H1 (cell line): ENCODE measurements at regions not wholly inside any gene's neighbourhood (a gene's known extent, or its start where the extent isn't known, plus 50 kb on each side); places are given as distances from the start of the nearest gene placed in this dataset.

Experiments used
- BCL11A ChIP-seq, 2 experiments: IDR thresholded peaks; one replicate each; pipeline ENCODE4 v1.6.1; 2011; ENCODE audit warnings: low read depth in 2 of 2, low read length in 2 of 2, mild to moderate bottlenecking in 2 of 2
- BRCA1 ChIP-seq: IDR thresholded peaks from 2 replicates; pipeline ENCODE4 v1.6.1; 2012; ENCODE audit warnings: low read depth, low read length, improper control_type of control experiment
- CHD7 ChIP-seq: fragments of 300-600 bp; sonication (generic); IDR thresholded peaks from 2 replicates; pipeline ENCODE4 v1.7.1; 2012; ENCODE audit warnings: low read length, moderate library complexity, mild to moderate bottlenecking, inconsistent platforms; ENCODE audit not compliant: insufficient replicate concordance
- MAFK ChIP-seq: IDR thresholded peaks from 2 replicates; pipeline ENCODE4 v1.6.1; 2012; ENCODE audit warnings: low read depth, mild to moderate bottlenecking, improper control_type of control experiment, low read length
- SP2 ChIP-seq: IDR thresholded peaks from 2 replicates; pipeline ENCODE4 v1.6.1; 2012; ENCODE audit warnings: mild to moderate bottlenecking, low read length, inconsistent platforms
- TF ChIP-seq, protein P1 (sequence below), 3 experiments: IDR thresholded peaks; 1 replicate in 2 of 3; 2 replicates in 1 of 3; pipeline versions ENCODE4 v1.5.1 to v1.6.1; 2011; ENCODE audit warnings: low read length in 3 of 3, mild to moderate bottlenecking in 3 of 3, inconsistent platforms in 2 of 3, low read depth in 1 of 3, moderate library complexity in 1 of 3; ENCODE audit not compliant: insufficient read depth in 1 of 3; ENCODE audit errors: control extremely low read depth in 1 of 3

DNA sequence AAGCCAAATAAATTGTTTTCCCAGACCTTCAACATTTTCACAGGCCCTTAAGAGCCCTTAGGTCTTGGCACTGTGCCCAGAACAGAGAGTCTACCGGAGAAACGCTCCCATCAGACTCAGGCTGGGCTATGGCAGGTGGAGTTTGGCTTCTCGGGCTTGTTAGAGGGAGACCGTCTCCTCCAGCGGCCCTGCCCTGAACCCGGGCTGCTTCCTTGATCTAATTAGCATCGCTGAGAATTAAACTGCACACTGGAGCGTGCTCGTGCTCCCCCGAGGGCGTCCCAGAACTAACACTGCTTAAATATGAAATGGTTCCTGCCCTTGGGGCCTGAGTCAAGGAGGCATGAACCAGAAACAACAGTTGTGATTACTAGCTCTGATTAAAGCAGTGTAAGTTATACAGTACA lies 634.4 kb downstream of the MATN1 start (continued):
- TF ChIP-seq CHD7 = no peak
- TF ChIP-seq MAFK = no peak
- TF ChIP-seq SP2 = no peak
- TF ChIP-seq, protein P1, sequence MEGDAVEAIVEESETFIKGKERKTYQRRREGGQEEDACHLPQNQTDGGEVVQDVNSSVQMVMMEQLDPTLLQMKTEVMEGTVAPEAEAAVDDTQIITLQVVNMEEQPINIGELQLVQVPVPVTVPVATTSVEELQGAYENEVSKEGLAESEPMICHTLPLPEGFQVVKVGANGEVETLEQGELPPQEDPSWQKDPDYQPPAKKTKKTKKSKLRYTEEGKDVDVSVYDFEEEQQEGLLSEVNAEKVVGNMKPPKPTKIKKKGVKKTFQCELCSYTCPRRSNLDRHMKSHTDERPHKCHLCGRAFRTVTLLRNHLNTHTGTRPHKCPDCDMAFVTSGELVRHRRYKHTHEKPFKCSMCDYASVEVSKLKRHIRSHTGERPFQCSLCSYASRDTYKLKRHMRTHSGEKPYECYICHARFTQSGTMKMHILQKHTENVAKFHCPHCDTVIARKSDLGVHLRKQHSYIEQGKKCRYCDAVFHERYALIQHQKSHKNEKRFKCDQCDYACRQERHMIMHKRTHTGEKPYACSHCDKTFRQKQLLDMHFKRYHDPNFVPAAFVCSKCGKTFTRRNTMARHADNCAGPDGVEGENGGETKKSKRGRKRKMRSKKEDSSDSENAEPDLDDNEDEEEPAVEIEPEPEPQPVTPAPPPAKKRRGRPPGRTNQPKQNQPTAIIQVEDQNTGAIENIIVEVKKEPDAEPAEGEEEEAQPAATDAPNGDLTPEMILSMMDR (IDR thresholded peaks at IDR 0.05; ENCODE audit: control extremely low read depth in 1 of 3, insufficient read depth in 1 of 3, low read depth in 1 of 3, low read length in 3 of 3) = no peak
- TF ChIP-seq BCL11A (IDR thresholded peaks at IDR 0.05; ENCODE audit: low read depth in 2 of 2, low read length in 2 of 2) = no peak
- TF ChIP-seq BRCA1 = no peak
- TF ChIP-seq, all 59 proteins: peak for 0
